ENCODE measurements at regions not wholly inside any gene's neighbourhood (a gene's known extent, or its start where the extent isn't known, plus 50 kb on each side); places are given as distances from the start of the nearest gene placed in this dataset.

- Histone ChIP-seq H3K4me1 (ENCODE audit: insufficient read depth, low read length, poor library complexity, severe bottlenecking) (peaks cover 29% of the 10 kb centered on the region), H3K27ac (ENCODE audit: low read depth, low read length, poor library complexity, severe bottlenecking) (peak overlapping the region; percentile 41), H3K4me3 (ENCODE audit: low read depth, low read length, poor library complexity, severe bottlenecking) (no peak overlapping the region), H3K9me3 (ENCODE audit: low read depth, low read length, poor library complexity, severe bottlenecking) (peaks cover 8% of the 10 kb centered on the region), H3K36me3 (ENCODE audit: insufficient read depth, low read length, poor library complexity, severe bottlenecking) (no peaks in the 10 kb centered on the region), H3K27me3 (replicated peaks; ENCODE audit: insufficient read depth, low read depth, low read length, poor library complexity) (no peaks in the 10 kb centered on the region)
- BruUV-seq (replicated peaks) = no TSS peak
- ChIA-PET CTCF (no interaction called here), POLR2A (ENCODE audit: low non-redundant PET) (no interaction called here)
- no peak for TF ChIP-seq CTCF (conservative IDR thresholded peaks at IDR 0.05; ENCODE audit: low read depth, low read length)
- TF ChIP-seq EZH2 (IDR thresholded peaks at IDR 0.05; ENCODE audit: borderline replicate concordance, low read depth, low read length, poor library complexity, severe bottlenecking) = no peak
- peak; percentile 84 for DNase-seq (ENCODE audit: low spot score)
- intact Hi-C loops (cut with micrococcal nuclease; ENCODE audit: unreplicated experiment) = no loop called here
Measured at GRCh38 chr10:60661637-60662036, 116.6 kb upstream of the CDK1 start.

GRCh38 chr10:60660625-60661024 lies 117.7 kb upstream of the CDK1 start:
- Histone ChIP-seq H3K36me3 (ENCODE audit: insufficient read depth, low read length, poor library complexity, severe bottlenecking) (no peaks in the 10 kb centered on the region), H3K4me3 (ENCODE audit: low read depth, low read length, poor library complexity, severe bottlenecking) (no peak overlapping the region), H3K4me1 (ENCODE audit: insufficient read depth, low read length, poor library complexity, severe bottlenecking) (peaks cover 21% of the 10 kb centered on the region), H3K27ac (ENCODE audit: low read depth, low read length, poor library complexity, severe bottlenecking) (no peak overlapping the region), H3K27me3 (replicated peaks; ENCODE audit: insufficient read depth, low read depth, low read length, poor library complexity) (no peaks in the 10 kb centered on the region), H3K9me3 (ENCODE audit: low read depth, low read length, poor library complexity, severe bottlenecking) (peaks cover 8% of the 10 kb centered on the region)
- BruUV-seq (replicated peaks) = no TSS peak
- TF ChIP-seq CTCF (conservative IDR thresholded peaks at IDR 0.05; ENCODE audit: low read depth, low read length) = no peak
- no peak for TF ChIP-seq EZH2 (IDR thresholded peaks at IDR 0.05; ENCODE audit: borderline replicate concordance, low read depth, low read length, poor library complexity, severe bottlenecking)
- DNase-seq (ENCODE audit: low spot score) = no peak
- intact Hi-C loops (cut with micrococcal nuclease; ENCODE audit: unreplicated experiment) = no loop called here
- POLR2A ChIA-PET (ENCODE audit: low non-redundant PET) = no interaction called here
- CTCF ChIA-PET = no interaction called here

- Histone ChIP-seq H3K9me3 (ENCODE audit: low read depth, low read length, poor library complexity, severe bottlenecking) (peaks cover 8% of the 10 kb centered on the region), H3K27ac (ENCODE audit: low read depth, low read length, poor library complexity, severe bottlenecking) (no peak overlapping the region), H3K4me3 (ENCODE audit: low read depth, low read length, poor library complexity, severe bottlenecking) (no peak overlapping the region), H3K36me3 (ENCODE audit: insufficient read depth, low read length, poor library complexity, severe bottlenecking) (no peaks in the 10 kb centered on the region), H3K4me1 (ENCODE audit: insufficient read depth, low read length, poor library complexity, severe bottlenecking) (peaks cover 4% of the 10 kb centered on the region), H3K27me3 (replicated peaks; ENCODE audit: insufficient read depth, low read depth, low read length, poor library complexity) (no peaks in the 10 kb centered on the region)
- CTCF ChIA-PET = no interaction called here
- POLR2A ChIA-PET (ENCODE audit: low non-redundant PET) = no interaction called here
- no peak for DNase-seq (ENCODE audit: low spot score)
- TF ChIP-seq EZH2 (IDR thresholded peaks at IDR 0.05; ENCODE audit: borderline replicate concordance, low read depth, low read length, poor library complexity, severe bottlenecking) (no peak), CTCF (conservative IDR thresholded peaks at IDR 0.05; ENCODE audit: low read depth, low read length) (no peak)
- no TSS peak for BruUV-seq (replicated peaks)
- intact Hi-C loops (cut with micrococcal nuclease; ENCODE audit: unreplicated experiment) = no loop called here
Measured at GRCh38 chr10:60654813-60655464, 123.3 kb upstream of the CDK1 start.

Data from A673 (cell line).